MG63 (cell line): ENCODE measurements at regions not wholly inside any gene's neighbourhood (a gene's known extent, or its start where the extent isn't known, plus 50 kb on each side); places are given as distances from the start of the nearest gene placed in this dataset.

Experiments used
- DNase-seq: peaks from one replicate; pipeline ENCODE4 v3.0.0-alpha.2; 2020
- H3K27me3 ChIP-seq: fragments of 250-450 bp; sonication (Bioruptor Pico); 2 replicates; pipeline ENCODE4 v1.5.1; 2020; ENCODE audit warnings: mild to moderate bottlenecking, moderate library complexity
- H3K36me3 ChIP-seq: fragments of 250-450 bp; sonication (Bioruptor Pico); 2 replicates; pipeline ENCODE4 v1.5.1; 2020; ENCODE audit warnings: mild to moderate bottlenecking, moderate library complexity
- H3K4me3 ChIP-seq: fragments of 250-450 bp; sonication (Bioruptor Pico); 2 replicates; pipeline ENCODE4 v1.5.1; 2020; ENCODE audit warnings: mild to moderate bottlenecking, moderate library complexity
- H3K9me3 ChIP-seq: fragments of 250-450 bp; sonication (Bioruptor Pico); 2 replicates; pipeline ENCODE4 v1.5.1; 2020; ENCODE audit warnings: mild to moderate bottlenecking, moderate library complexity

GRCh38 chr6:47427680-47428079 lies 49.9 kb upstream of the CD2AP start:
- H3K9me3 ChIP-seq = no peaks in the 10 kb centered on the region
- no peaks in the 10 kb centered on the region for H3K27me3 ChIP-seq
- no peaks in the 10 kb centered on the region for H3K36me3 ChIP-seq
- no peak for DNase-seq
- H3K4me3 ChIP-seq = no peak overlapping the region
